Astrocyte (in vitro differentiated cells and primary cell): ENCODE measurements at regions not wholly inside any gene's neighbourhood (a gene's known extent, or its start where the extent isn't known, plus 50 kb on each side); places are given as distances from the start of the nearest gene placed in this dataset.

Experiments
- EZH2 ChIP-seq: IDR thresholded peaks from 2 replicates; pipeline ENCODE4 v1.6.1; 2012; ENCODE audit warnings: mild to moderate bottlenecking, low read length, inconsistent platforms; ENCODE audit not compliant: insufficient read depth
- TF ChIP-seq, protein P1 (sequence below): IDR thresholded peaks from 2 replicates; pipeline ENCODE4 v1.5.1; 2011; ENCODE audit warnings: low read depth, mild to moderate bottlenecking, inconsistent platforms, low read length, moderate library complexity; ENCODE audit not compliant: insufficient read depth

DNA sequence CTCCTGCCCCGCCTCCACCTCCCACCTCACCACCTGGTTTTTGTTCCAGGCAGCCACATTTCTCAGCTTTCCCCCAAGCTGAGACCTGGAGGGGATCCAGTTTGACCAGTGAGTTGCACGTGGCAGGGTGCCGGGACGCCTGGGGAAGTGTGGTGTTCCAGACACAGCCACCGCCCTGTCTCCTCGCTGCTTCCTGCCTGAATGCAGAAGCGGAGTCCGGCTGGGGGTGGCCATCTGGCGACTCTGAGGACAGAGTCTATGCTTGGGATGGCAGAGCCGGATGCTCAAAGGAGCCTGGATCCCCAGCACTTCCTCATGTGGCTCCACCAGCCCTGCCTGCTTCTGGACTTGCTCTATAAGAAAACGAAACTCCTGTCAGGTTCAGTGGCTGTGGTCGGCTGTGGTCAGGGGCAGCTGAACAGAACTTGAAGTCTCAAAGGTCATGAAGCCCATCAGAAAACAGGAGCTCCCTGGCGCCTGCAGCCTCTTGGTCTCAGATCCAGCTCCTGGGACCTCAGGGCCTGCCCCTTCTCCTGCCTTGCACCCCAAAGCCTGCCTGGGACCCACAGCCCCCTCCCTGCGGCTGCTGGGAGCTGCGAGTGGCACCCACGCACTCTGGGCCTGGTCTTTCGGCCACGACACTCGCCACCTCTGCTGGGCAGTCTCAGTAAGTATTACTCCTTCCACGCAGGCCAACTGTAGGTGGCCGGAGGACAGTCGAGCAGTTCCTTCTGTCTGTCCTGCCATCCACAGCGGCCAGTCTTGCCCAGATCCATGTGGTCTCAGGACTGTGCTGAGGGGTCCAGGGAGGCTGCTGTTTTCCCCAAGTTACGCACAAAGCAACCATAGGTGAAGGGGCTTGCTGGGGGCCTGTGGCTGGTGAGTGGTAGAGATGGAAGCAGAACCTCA is 112.8 kb upstream of the MEF2A start:
- TF ChIP-seq, protein P1, sequence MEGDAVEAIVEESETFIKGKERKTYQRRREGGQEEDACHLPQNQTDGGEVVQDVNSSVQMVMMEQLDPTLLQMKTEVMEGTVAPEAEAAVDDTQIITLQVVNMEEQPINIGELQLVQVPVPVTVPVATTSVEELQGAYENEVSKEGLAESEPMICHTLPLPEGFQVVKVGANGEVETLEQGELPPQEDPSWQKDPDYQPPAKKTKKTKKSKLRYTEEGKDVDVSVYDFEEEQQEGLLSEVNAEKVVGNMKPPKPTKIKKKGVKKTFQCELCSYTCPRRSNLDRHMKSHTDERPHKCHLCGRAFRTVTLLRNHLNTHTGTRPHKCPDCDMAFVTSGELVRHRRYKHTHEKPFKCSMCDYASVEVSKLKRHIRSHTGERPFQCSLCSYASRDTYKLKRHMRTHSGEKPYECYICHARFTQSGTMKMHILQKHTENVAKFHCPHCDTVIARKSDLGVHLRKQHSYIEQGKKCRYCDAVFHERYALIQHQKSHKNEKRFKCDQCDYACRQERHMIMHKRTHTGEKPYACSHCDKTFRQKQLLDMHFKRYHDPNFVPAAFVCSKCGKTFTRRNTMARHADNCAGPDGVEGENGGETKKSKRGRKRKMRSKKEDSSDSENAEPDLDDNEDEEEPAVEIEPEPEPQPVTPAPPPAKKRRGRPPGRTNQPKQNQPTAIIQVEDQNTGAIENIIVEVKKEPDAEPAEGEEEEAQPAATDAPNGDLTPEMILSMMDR: no peak
- no peak for TF ChIP-seq EZH2
